Kidney glomerular epithelial cell (primary cell): ENCODE measurements at regions not wholly inside any gene's neighbourhood (a gene's known extent, or its start where the extent isn't known, plus 50 kb on each side); places are given as distances from the start of the nearest gene placed in this dataset.
"Not testable (repeated sequence)": the region's sequence is repeated elsewhere in the genome, so short reads cannot be mapped to it uniquely, and the experiment has no call there.

Experiments used
- DNase-seq: peaks from one replicate; lab custom pipeline; 2025; lab: John Stamatoyannopoulos, UW

DNA sequence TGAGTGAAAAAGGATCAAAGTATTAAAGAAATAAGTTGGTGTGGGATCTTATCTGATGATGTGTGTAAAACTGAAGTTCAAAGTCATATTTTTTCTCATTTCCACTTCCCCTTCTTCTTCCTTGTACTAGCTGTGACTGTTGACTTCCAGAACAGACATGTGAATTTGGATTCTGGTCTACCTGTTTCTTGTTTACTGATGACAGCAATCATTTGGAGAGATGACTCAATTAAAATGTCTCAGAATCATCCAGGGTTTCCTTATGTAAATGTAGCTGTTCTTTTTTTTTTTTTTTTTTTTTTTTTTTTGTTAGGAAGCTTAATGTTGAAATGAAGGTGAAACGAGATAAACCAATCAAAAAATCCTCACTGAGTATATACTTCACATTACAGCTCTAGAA lies 819.9 kb upstream of the PIK3C3 start:
- DNase-seq = no peak

DNA sequence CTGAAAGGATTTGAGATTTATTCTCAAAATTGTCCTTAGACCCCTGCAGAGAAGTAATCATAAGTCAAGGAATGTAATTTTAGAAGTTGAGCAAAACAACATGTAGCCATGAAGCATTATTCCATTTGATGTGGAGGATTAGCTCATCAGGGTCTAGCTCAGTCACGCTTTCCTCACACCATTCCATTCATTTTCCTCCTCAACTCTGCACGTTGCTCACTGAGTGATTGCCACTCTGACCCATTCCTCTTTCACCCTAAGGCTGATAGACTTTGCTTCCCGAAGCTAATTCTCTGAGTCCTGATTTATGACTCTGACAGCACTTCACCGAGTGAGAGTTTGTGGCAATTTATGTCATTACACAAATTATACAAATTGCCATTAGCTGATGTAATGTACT lies 820.6 kb upstream of the PIK3C3 start:
- DNase-seq = no peak

DNA sequence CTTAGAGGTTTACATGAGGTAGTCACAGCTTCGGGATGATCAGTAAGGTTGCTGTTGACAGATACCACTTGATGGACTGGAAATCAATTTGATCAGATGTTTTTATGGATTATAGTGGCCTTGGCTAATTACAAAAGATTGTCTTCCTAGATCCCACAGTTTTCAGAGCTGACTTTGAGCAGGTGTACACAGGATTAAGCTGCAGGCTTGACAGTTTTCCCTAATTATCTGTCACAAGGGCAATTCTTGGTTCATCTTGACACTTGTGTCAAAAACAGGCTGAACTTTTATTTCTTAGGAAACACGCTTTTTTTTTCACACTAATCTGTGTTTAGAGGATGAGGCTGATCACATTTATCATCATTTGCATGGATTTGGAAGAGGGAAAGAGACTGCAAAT lies 824.0 kb upstream of the PIK3C3 start:
- no peak for DNase-seq

DNA sequence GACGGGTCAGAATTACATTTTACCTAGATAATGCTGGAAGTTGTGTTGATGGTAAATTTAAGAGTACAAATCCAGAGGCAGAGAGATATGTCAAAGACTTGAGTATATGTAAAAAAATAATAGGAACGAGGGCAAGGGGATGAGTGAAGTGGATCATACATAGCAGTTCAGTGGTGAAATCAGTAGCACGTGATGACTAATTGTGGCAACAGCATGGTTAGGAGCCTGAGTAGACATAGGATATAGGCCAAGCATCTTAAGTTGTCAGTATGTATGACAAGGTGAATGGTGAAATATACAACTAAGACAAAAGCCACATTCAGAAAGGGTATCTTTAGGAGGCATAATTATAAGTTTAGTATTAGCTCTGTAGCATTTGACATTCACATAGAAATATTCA lies 826.5 kb upstream of the PIK3C3 start:
- no peak for DNase-seq

DNA sequence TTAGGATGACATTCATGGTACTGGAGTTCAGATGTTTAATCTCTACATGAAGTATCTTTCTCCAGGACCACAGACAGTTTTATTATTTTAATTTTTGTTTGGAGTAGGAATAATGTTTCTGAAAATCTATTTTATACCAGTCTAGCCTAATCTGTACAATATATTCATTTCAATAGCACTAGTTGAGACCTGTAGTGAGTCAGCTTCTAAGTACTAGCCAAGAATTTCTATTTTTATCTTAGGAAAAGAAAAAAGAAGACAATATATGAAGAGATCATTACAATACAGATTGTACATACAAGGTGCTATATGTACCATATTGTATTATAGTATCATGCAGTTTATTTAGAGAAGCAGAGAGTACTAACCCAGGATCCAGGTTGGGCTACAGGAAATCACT lies 826.9 kb upstream of the PIK3C3 start:
- DNase-seq = no peak

DNA sequence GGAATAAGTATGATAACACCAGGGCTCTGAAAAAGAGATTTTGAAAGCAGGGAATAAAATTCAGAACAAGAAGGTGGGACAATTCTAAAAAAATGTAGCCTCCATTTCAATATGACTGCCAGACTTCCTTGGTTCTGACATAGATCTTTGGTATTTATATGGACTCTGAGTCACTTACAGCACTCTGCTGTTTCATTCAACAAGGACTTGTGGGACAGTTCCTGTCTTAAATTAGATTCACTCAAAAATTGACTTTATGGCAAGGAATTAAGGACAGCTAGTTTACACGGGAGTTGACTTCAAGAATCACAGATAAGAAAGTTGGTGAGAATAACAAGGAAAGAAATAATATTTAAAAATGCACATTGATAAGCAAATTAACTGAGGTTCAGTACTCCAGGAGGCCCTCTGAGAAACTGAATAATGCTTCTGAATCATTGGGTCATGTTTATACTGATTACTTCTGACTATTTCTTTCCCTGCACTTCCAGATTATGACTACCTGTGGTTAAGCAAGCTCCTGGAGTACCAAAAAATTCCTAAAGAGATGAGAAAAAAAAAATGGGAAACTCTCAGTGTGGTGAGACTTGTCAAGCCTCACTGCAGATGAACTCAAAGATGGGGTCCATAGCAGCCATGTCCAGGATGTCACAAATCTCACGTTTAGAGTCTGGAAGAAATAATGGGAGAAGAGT lies 828.3 kb upstream of the PIK3C3 start:
- DNase-seq = peak; percentile 62

DNA sequence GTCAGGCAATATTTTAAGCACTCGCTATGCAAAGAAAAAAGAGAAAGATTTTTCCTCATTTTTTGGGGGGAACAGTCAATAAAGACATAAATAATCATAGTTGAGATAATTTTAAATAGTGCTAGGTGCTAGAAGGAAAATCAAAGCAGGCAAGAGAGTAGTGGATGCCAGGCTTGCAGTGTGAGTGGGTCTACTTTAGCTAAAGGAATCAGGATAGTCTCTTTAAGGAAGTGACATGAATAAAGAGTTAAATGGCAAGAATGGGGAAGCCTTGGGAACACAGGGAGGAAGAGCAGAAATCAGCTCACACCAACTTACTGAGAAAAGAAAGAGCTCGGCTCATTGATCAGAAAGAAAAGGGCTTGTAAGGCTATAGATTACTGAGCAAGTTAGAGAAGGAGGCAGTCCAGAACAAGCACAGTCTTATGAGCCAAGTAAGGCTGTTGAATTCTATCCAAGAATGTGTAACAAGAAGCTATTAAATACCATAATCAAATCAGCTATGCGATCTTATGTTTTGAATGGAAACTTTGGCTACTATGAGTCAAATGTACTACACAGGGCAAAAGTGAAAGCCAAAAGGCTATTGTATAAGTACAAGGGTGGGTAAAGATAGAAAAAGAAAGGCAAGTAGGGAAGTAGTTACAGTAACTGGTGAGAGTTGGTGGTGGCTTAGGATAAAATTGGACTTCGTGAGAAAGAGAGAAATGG lies 833.8 kb upstream of the PIK3C3 start:
- no peak for DNase-seq

DNA sequence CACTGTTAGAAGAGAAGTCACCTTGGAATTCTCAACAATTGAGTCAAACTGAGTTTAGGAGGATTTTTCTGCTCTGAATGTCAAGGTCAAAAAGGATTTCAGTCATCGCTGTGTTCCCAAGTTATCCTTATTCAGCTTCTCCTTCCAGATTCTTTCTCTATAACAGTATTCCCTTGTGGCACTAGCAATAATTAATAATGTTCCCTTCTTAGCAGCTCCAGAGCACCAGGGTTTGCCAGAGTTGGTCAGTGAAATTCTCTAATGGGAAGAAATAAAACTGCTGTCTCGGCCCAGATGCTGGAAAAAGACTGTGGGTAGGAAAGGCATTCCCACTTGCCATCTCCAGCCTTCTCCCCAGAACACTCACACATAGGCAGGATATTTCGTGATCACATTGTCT lies 836.0 kb upstream of the PIK3C3 start:
- no peak for DNase-seq

DNA sequence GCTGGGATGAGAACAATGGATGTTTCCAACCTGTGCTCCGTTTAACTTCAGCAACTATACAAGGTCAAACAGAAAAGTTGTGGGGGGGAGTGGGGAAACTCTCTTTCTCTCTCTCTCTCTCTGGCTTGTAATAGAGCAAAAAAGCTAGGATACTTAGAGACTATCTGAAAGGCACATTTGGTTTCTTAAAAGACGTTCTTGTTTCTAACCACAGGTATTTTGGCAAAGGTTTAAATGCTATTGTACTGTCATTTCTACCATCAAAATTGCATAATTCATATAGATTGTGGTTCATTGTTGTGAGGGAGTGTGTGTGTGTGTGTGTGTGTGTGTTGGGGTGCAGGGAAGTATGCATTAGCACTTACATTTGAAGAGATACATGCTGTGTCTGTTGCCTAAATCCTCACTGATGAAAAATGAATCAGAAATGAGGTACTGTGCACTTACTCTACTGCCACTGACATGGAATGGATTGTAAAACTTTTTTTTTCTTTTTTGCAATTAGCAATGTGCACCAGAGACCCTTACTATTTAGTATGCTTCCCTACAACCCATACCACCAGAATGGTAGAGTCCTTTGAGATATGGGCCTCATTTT lies 841.0 kb upstream of the PIK3C3 start:
- no peak for DNase-seq

DNA sequence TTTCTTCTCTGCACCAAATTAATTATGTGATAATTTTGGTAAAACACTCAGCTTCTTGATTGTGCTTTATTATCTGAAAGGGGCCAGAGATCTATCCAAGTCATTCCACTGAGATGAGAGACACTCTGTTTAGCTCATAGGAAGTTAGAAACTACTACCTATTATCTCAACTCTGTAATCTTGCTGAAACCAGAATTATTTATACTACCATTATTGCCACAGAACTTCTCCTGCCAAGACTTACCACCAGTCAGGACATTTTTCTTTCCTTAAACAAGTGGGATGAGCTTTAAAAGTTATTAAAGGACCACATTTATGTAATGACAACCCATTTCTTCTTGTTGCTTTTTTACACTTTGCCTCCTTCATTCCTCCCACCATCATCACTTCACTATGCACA lies 855.6 kb upstream of the PIK3C3 start:
- DNase-seq = no peak

DNA sequence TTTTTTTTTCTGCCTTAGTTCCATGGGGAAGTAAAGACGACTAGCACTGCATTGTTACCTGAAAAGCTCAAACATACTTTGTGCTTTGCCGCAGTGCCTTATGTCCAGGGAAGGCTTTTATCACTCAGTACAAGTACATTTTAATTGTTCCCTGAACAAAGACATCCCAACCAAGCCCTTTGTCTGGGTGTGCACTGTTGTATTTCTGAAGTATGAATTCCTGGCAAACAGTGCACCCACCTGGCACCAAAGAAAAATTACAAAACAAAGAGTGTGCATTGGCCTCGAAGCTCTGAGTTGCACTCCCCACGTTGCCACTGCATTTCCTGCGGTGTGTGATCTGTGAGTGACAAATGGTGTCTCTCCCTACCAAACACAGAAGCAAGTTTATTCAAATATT lies 858.5 kb upstream of the PIK3C3 start:
- peak; percentile 48 for DNase-seq

DNA sequence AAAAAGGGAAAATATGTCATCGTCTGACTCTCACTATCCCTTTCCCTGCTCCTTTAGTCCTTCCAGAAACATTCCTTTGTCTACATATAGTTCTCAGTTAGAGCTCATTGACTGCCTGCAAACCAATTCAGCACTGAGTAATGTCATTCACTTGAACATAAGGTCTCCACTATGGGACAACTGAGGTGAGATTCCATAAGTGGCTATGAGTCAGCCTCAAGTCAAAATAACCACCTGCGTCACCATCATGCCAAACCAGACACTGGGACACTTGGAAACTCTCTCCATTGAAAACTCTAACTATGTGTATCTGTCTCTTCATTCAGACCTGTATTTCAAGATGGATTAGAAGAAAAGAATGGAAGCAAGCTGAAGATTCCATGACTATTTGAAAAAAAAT lies 878.0 kb upstream of the PIK3C3 start:
- DNase-seq = no peak

DNA sequence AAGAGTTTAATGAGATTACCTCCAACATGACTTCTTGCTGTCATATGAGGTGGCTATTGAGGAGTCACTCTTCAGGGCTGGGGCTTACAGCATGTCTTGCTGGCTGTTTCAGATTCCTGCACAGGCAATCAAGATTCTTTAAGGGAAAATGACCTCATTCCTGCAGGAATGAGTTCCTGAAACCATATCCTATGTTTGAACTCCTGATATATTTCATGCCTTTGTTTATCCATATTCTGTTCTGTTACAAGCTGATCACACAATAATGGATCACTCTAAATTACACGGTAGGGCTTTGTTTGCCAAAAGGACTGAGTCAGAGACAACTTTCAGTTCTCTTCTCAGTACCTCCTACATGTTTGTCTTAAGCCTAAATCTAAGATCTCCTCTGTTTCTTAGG lies 879.8 kb upstream of the PIK3C3 start:
- DNase-seq = peak; percentile 27

DNA sequence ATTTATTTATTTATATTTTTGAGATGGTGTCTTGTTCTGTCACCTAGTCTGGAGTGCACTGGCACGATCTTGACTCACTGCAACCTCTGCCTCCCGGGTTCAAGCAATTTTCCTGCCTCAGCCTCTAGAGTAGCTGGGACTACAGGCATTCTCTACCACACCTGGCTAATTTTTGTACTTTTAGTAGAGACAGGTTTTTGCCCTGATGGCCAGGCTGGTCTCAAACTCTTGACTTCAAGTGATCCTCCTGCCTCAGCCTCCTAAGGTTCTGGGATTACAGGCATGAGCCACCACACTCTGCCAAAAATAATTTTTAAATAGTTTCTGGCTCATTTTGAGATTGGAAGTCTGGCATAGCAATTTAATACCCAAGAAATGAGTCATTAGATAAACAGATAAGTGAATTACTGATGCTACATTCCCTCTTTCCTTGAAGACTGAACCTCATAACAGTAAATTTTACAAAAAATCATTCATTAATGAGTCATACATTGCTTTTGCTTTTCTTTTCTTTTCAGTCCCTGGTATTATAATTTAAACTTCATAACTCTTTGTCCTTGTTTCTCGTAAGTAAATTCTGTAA lies 881.6 kb upstream of the PIK3C3 start:
- peak; percentile 35 for DNase-seq

DNA sequence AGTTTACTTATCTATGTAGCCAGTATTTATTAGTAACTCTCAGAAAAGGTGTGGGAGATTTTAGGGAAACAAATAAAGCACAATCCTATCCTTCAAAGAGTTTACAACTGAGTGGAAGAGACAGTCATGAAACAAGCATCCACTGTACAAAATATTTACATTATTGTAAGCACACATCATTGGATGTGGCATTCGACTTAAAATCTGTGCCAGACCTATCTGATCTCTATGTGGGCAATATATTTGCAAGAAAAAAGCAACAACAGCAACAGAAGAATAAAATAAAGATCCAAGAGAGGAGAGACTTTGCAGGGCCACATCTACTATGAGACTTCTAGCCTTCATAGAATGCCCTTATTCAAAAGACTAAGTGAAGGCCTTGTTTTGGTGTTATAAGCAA lies 882.1 kb upstream of the PIK3C3 start:
- no peak for DNase-seq

DNA sequence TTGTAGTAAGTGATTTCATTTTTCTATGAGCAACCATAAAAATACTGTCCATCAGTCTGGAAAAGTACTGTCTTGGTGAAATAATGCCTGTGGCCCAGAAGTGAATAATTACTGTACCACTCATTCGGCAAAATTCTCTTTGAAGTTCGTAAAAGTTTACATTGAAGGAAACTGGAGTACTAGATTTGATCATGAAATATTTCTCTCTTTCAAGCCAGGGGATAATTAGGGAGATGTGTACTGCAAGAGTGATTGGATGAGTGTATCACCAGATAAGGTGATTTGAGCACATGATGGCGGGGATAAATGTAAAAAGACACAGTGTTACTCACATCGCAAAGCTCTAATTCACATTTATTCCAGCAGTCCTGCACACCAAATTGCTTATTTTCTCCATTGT lies 883.2 kb upstream of the PIK3C3 start:
- no peak for DNase-seq

DNA sequence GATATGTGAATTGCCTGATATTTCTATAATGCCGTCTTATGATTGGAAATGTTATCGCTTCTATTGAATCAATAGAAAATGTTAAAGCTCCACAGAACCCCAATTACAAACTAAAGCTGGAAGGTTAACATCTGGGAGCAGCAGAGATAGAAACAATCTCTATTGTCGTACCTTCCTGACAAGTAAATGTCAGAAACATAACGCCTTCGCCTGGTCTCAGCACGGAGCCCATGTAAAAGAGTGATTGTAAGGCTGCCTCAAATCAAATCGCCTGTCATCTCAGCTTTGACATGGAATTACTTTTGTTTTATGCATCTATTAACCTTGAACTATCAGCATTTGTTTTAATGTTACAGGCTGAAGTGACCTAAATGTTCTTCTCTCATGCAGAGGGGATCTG lies 885.9 kb upstream of the PIK3C3 start:
- DNase-seq = no peak

DNA sequence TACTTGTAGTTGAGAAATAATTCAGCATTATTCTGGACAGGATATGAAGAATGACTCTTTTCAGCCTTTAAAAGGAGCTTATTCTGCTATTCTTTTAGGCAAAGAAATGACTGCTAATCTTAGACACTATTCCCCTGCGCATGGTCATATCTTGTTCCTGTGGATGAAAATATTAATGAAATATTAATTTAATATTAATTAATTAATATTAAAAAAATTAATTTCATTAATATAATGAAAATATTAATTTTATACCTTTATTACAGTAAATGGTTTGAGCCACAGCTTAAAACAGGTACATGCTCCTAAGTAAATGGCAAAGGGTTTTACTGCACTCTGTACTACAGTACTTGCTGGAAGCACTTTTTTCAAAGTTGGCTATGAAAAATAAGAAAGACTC lies 890.1 kb upstream of the PIK3C3 start:
- no peak for DNase-seq

DNA sequence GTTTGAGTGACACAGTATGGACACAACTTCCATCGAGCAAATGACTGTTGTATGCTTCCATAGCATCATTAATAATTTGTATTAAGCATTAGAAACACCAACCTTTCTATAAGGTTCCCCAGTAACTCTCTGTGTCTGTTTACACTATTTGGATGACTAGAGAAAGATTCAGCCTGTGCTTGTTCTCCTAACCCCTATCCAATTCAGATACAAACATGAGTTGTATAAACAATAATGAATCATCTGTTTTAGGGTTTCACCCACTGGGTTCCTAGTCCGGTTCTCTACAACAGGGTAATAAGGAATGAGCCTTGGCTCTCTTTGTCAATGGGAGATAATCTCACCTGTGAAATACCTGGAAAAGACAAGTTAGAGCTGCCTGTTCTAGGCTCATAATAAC lies 894.1 kb upstream of the PIK3C3 start:
- no peak for DNase-seq

DNA sequence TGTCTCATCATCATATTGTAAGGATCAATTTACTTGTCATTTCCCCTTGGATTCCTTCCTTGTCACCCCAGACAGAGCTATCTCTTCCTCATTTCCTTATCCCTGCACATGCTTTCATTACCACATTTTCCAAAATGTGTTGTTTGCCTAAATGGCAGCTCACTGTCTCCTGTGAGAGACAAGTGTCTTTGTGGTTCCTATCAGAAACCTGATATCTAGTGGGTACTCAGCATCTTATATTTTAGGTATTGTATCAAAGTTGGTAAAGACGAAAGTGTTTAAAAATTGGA lies 896.0 kb upstream of the PIK3C3 start:
- DNase-seq = no peak

DNA sequence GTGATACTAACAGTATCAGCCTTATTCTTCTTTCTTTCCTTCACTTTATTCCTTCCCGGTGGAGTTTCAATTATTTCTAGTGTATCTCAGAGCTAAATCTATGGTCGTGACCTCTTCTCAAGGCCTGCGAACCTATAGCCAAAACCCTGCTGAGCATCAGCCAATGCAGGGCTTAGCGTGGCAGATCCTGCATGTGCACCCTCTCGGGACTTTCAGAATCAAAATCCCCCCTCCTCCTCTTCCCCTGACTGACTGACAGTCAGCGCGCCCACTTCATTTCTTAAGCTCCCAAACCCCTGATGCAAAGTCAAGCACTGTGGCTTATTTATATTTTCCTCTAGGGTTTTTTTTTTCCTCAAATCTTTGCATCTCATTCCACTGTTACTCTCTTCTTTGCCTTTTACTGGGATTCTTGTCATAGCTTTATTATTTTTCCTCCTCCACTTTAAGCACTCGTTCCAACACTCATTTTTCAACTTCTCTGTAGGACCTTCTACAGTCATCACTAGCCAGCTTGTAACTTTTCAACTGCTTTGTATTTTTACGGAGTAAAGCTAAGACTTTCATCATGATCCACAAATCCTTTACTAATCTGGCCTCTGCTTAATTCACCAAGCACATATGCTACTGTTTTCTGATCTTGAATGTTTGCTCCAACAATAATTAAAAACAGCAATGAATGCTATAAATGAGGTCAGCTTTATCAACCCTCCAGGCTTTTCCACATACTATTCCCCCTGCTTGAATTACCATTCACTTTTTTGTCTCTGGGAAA lies 896.5 kb upstream of the PIK3C3 start:
- no peak for DNase-seq

DNA sequence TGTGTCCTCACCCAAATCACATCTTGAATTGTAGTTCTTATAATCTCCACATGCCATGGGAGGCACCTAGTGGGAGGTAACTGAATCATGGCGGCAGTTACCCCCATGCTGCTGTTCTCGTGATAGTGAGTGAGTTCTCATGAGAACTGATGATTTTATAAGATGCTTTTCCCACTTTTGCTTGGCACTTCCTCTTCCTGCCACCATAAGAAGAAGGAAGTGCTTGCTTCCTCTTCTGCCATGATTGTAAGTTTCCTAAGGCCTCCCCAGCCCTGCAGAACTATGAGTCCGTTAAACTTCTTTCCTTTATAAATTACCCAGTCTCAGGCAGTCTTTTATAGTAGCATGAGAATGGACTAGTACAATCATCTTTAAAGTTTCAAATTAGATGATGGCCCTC lies 902.4 kb upstream of the PIK3C3 start:
- no peak for DNase-seq

DNA sequence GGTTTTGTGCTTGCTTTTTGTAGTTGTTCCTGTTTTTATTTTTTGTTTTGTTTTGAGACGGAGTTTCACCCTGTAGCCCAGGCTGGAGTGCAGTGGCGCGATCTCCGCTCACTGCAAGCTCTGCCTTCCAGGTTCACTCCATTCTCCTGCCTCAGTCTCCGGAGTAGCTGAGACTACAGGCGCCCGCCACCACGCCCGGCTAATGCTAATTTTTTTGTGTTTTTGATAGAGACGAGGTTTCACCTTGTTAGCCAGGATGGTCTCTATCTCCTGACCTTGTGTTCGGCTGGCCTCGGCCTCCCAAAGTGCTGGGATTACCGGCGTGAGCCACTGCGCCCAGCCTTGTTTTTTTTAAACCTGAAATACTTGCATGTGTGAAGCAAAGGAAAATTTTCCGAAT lies 908.8 kb upstream of the PIK3C3 start:
- not testable (repeated sequence) for DNase-seq
